HCT116 (cell line): ENCODE measurements at regions not wholly inside any gene's neighbourhood (a gene's known extent, or its start where the extent isn't known, plus 50 kb on each side); places are given as distances from the start of the nearest gene placed in this dataset.

ENCODE experiments used
- ATAC-seq: fragments of 200-7000 bp; cut with Tn5 transposase; 2 replicates; pipeline ENCODE4 v1.9.1; 2020; ENCODE audit warnings: mild to moderate bottlenecking, moderate library complexity
- BruUV-seq: library from RNA; stranded (reverse); fragments of 400-500 nt; replicated peaks from 2 replicates; lab custom pipeline; 2021; lab: Mats Ljungman, UMichigan
- CTCF ChIA-PET: fragments of 300-600 bp; sonication (Branson Sonifier 250); formaldehyde crosslinking; loops from one replicate; lab custom pipeline; 2021; ENCODE audit warnings: antibody characterized with exemption; lab: Charles Lee
- POLR2A ChIA-PET: fragments of 300-600, 350-600 bp; sonication (Branson Sonifier 250); formaldehyde crosslinking; loops from one replicate; lab custom pipeline; 2021; ENCODE audit warnings: antibody characterized with exemption; lab: Charles Lee
- RAD21 ChIA-PET, 2 experiments: fragments of 300-600 bp; sonication (Branson Sonifier 250); formaldehyde crosslinking; loops; one replicate each; lab custom pipeline; 2023; ENCODE audit warnings: low total read pairs in 2 of 2; ENCODE audit not compliant: uncharacterized antibody in 2 of 2, unreplicated experiment in 2 of 2, low non-redundant PET in 1 of 2; lab: Charles Lee
- DNase-seq: peaks from one replicate; pipeline ENCODE4 v3.0.0-alpha.2; 2010; ENCODE audit warnings: low read depth, low spot score
- H2AFZ ChIP-seq: fragments of 200-600 bp; shearing (Covaris generic), sonication (generic); 2 replicates; pipeline ENCODE4 v1.6.1; 2017; ENCODE audit warnings: low read depth, mixed run types, mixed read lengths, antibody characterized with exemption, low read length; ENCODE audit not compliant: poor library complexity, severe bottlenecking
- H3K27ac ChIP-seq: 2 replicates; pipeline ENCODE4 v1.5.1; 2012; ENCODE audit warnings: low read depth, low read length
- H3K27me3 ChIP-seq: fragments of 200-600 bp; sonication (generic); 2 replicates; pipeline ENCODE4 v1.6.1; 2016; ENCODE audit warnings: mixed run types, low read length, mixed read lengths; ENCODE audit not compliant: insufficient read depth
- H3K36me3 ChIP-seq, 2 experiments: fragments of 200-500 bp in 1 of 2; fragments of 200-600 bp in 1 of 2; sonication (Bioruptor generic) in 1 of 2; sonication (generic) in 1 of 2; 2 replicates each; pipeline versions ENCODE4 v1.5.1 to v1.6.1; 2014 to 2016; ENCODE audit warnings: low read length in 2 of 2, inconsistent platforms in 1 of 2, mixed read lengths in 1 of 2, mixed run types in 1 of 2; ENCODE audit not compliant: insufficient read depth in 2 of 2, control insufficient read depth in 1 of 2
- H3K4me1 ChIP-seq, 2 experiments: fragments of 200-600 bp in 1 of 2; sonication (generic) in 1 of 2; 2 replicates each; pipeline versions ENCODE4 v1.5.1 to v1.6.1; 2012 to 2017; ENCODE audit warnings: low read length in 2 of 2, inconsistent platforms in 1 of 2, mild to moderate bottlenecking in 1 of 2, mixed read lengths in 1 of 2, mixed run types in 1 of 2, moderate library complexity in 1 of 2; ENCODE audit not compliant: insufficient read depth in 2 of 2, control insufficient read depth in 1 of 2
- H3K4me2 ChIP-seq: fragments of 200-600 bp; sonication (generic); 2 replicates; pipeline ENCODE4 v1.6.1; 2017; ENCODE audit warnings: mixed run types, low read length, mixed read lengths
- H3K4me3 ChIP-seq, 2 experiments: fragments of 200-600 bp in 1 of 2; sonication (generic) in 1 of 2; replicated peaks in 1 of 2; 2 replicates each; pipeline ENCODE4 v1.5.1; 2011 to 2016; ENCODE audit warnings: low read length in 2 of 2, control low read depth in 1 of 2, low read depth in 1 of 2, mild to moderate bottlenecking in 1 of 2, mixed read lengths in 1 of 2, mixed run types in 1 of 2
- H3K79me2 ChIP-seq: fragments of 200-600 bp; sonication (generic); 2 replicates; pipeline ENCODE4 v1.6.1; 2017; ENCODE audit warnings: mild to moderate bottlenecking, mixed run types, low read length, moderate library complexity, mixed read lengths; ENCODE audit not compliant: insufficient read depth
- H3K9ac ChIP-seq: fragments of 200-600 bp; sonication (generic); 2 replicates; pipeline ENCODE4 v1.6.1; 2016; ENCODE audit warnings: low read length, mixed read lengths
- H3K9me2 ChIP-seq: fragments of 200-600 bp; sonication (generic), shearing (Covaris generic); 2 replicates; pipeline ENCODE4 v1.6.1; 2017; ENCODE audit warnings: mixed run types, mild to moderate bottlenecking, moderate library complexity; ENCODE audit not compliant: insufficient read depth
- H3K9me3 ChIP-seq, 2 experiments: fragments of 200-500 bp in 1 of 2; fragments of 200-600 bp in 1 of 2; sonication (Bioruptor generic) in 1 of 2; sonication (generic) in 1 of 2; 2 replicates each; pipeline ENCODE4 v1.6.1; 2014 to 2017; ENCODE audit warnings: low read length in 2 of 2, mixed read lengths in 2 of 2, inconsistent platforms in 1 of 2, low read depth in 1 of 2, mild to moderate bottlenecking in 1 of 2, mixed run types in 1 of 2, moderate library complexity in 1 of 2; ENCODE audit not compliant: control insufficient read depth in 1 of 2, insufficient read depth in 1 of 2
- H4K20me1 ChIP-seq: fragments of 200-600 bp; sonication (generic), shearing (Covaris generic); 2 replicates; pipeline ENCODE4 v1.6.1; 2017; ENCODE audit warnings: mixed run types, mild to moderate bottlenecking, moderate library complexity; ENCODE audit not compliant: insufficient read depth
- CTCF ChIP-seq, 3 experiments: fragments of 200-600 bp in 1 of 3; sonication (generic) in 1 of 3; IDR thresholded peaks in 2 of 3; conservative IDR thresholded peaks in 1 of 3; 2 replicates each; pipeline ENCODE4 v1.5.1; 2012 to 2017; ENCODE audit warnings: low read depth in 2 of 3, low read length in 2 of 3, antibody characterized with exemption in 1 of 3, borderline replicate concordance in 1 of 3, control low read depth in 1 of 3, mild to moderate bottlenecking in 1 of 3, mixed read lengths in 1 of 3, mixed run types in 1 of 3, moderate library complexity in 1 of 3; ENCODE audit not compliant: insufficient read depth in 1 of 3
- EGR1 ChIP-seq: IDR thresholded peaks from 2 replicates; pipeline ENCODE4 v1.6.1; 2012; ENCODE audit warnings: low read depth
- ELF1 ChIP-seq: IDR thresholded peaks from 2 replicates; pipeline ENCODE4 v1.6.1; 2012; ENCODE audit warnings: low read depth, borderline replicate concordance
- EZH2phosphoT487 ChIP-seq: fragments of 200-600 bp; IDR thresholded peaks from 2 replicates; pipeline ENCODE4 v1.6.1; 2018; ENCODE audit warnings: antibody characterized with exemption, borderline replicate concordance
- FOSL1 ChIP-seq: IDR thresholded peaks from 2 replicates; pipeline ENCODE4 v1.6.1; 2012; ENCODE audit warnings: low read depth
- YY1 ChIP-seq: IDR thresholded peaks from 2 replicates; pipeline ENCODE4 v1.6.1; 2011; ENCODE audit warnings: low read length, low read depth, moderate library complexity, mild to moderate bottlenecking; ENCODE audit not compliant: insufficient replicate concordance; ENCODE audit errors: extremely low read depth
- intact Hi-C: fragments of 100-400 bp; cut with micrococcal nuclease; formaldehyde crosslinking; loops from 2 replicates; pipeline ENCODE4 v1.10.0; 2022

- POLR2A ChIA-PET = interaction anchor here (0.6 kb wide), 1 partner anchor 1827 kb away, joined by 3 read pairs; no protein-coding TSS in a partner anchor
- Histone ChIP-seq H4K20me1 (no peaks in the 10 kb centered on the region), H3K4me1 (no peaks in the 10 kb centered on the region), H3K9ac (no peak overlapping the region), H3K27me3 (no peaks in the 10 kb centered on the region), H3K36me3 (no peaks in the 10 kb centered on the region), H3K4me3 (no peak overlapping the region), H3K9me3 (no peaks in the 10 kb centered on the region), H3K9me2 (no peaks in the 10 kb centered on the region), H2AFZ (no peak overlapping the region)
- BruUV-seq = no TSS peak
- RAD21 ChIA-PET = no interaction called here
- ATAC-seq = no peak
- intact Hi-C loops = no loop called here
- no peak for TF ChIP-seq YY1
- TF ChIP-seq EZH2phosphoT487 = no peak
- TF ChIP-seq, all 23 proteins: peak for 0
- DNase-seq = no peak
- H3K79me2 ChIP-seq = no peaks in the 10 kb centered on the region
- CTCF ChIA-PET = no interaction called here
- H3K4me2 ChIP-seq = no peak overlapping the region
- no peak overlapping the region for H3K27ac ChIP-seq
Observed at GRCh38 chr3:59128685-59129084, 78.9 kb upstream of the CFAP20DC start.

- no peak overlapping the region for H3K4me2 ChIP-seq
- no peak for ATAC-seq
- no peak overlapping the region for H3K27ac ChIP-seq
- H4K20me1 ChIP-seq = no peaks in the 10 kb centered on the region
- BruUV-seq = no TSS peak
- TF ChIP-seq CTCF (IDR thresholded peaks at IDR 0.05 in 2 of 3, conservative IDR thresholded peaks at IDR 0.05 in 1 of 3; ENCODE audit: borderline replicate concordance in 1 of 3, insufficient read depth in 1 of 3, low read depth in 2 of 3, low read length in 2 of 3) (no peak), EGR1 (no peak), ELF1 (no peak), FOSL1 (0 out of 2 replicates have a peak, but pooled peaks have one; percentile 8)
- H3K79me2 ChIP-seq = no peaks in the 10 kb centered on the region
- RAD21 ChIA-PET = no interaction called here
- POLR2A ChIA-PET = no interaction called here
- no peak for DNase-seq
- no peaks in the 10 kb centered on the region for H3K9me2 ChIP-seq
- intact Hi-C loops = no loop called here
- H3K36me3 ChIP-seq = no peaks in the 10 kb centered on the region
- CTCF ChIA-PET = no interaction called here
- H3K4me3 ChIP-seq = no peak overlapping the region
- no peak overlapping the region for H2AFZ ChIP-seq
- H3K27me3 ChIP-seq = no peaks in the 10 kb centered on the region
- H3K4me1 ChIP-seq = no peaks in the 10 kb centered on the region
- H3K9me3 ChIP-seq = no peaks in the 10 kb centered on the region
- H3K9ac ChIP-seq = no peak overlapping the region
Observed at GRCh38 chr3:59127071-59127470, 77.2 kb upstream of the CFAP20DC start.
